Right lobe of liver (tissue), 6 donors: ENCODE measurements at regions not wholly inside any gene's neighbourhood (a gene's known extent, or its start where the extent isn't known, plus 50 kb on each side); places are given as distances from the start of the nearest gene placed in this dataset.

Experiments
- ATAC-seq, 4 donors: fragments of 200-7000 bp; cut with Tn5 transposase; one replicate each; pipeline ENCODE4 v1.9.1; 2020; ENCODE audit warnings: mild to moderate bottlenecking in 4 of 4, moderate library complexity in 4 of 4
- DNase-seq, 3 donors: peaks; one replicate each; pipeline ENCODE4 v3.0.0-alpha.2; 2020
- H3K27ac ChIP-seq, 3 donors: fragments of 200-600 bp; one replicate each; pipeline ENCODE4 v1.8.0; 2022
- H3K27me3 ChIP-seq, 2 donors: fragments of 200-600 bp; one replicate each; pipeline ENCODE4 v1.8.0; 2022
- H3K36me3 ChIP-seq, 4 donors: fragments of 200-600 bp; sonication (generic) in 1 of 4; one replicate each; pipeline versions ENCODE4 v1.5.1 to v1.8.0; 2017 to 2022; ENCODE audit warnings: control low read depth in 1 of 4
- H3K4me1 ChIP-seq, 4 donors: fragments of 200-600 bp; sonication (generic) in 1 of 4; one replicate each; pipeline versions ENCODE4 v1.5.1 to v1.8.0; 2017 to 2022; ENCODE audit warnings: control low read depth in 1 of 4
- H3K4me3 ChIP-seq, 3 donors: fragments of 200-600 bp; one replicate each; pipeline ENCODE4 v1.8.0; 2022
- H3K9me3 ChIP-seq, 4 donors: fragments of 200-600 bp; sonication (generic) in 1 of 4; one replicate each; pipeline versions ENCODE4 v1.5.1 to v1.8.0; 2017 to 2022; ENCODE audit warnings: control low read depth in 1 of 4
- POLR2A ChIP-seq: fragments of 450-650 bp; IDR thresholded peaks from one replicate; pipeline ENCODE4 v1.6.1; 2017; ENCODE audit warnings: antibody characterized with exemption, mild to moderate bottlenecking
- WGBS: methylation state at CpG from one replicate; pipeline ENCODE4 v1.1.6; 2018; ENCODE audit warnings: low coverage, low lambda C conversion rate; ENCODE audit not compliant: insufficient coverage; ENCODE audit errors: missing lambda C conversion rate; 5-methylcytosine and 5-hydroxymethylcytosine counted together
- intact Hi-C, 2 donors: fragments of 100-400 bp; cut with DNase I; formaldehyde crosslinking; loops; one replicate each; pipeline versions ENCODE4 v1.11.2 to v1.14.1; 2022
- TF ChIP-seq, protein P1 (sequence below), 4 donors: fragments of 200-600 bp in 3 of 4; fragments of 450-650 bp in 1 of 4; IDR thresholded peaks; one replicate each; pipeline versions ENCODE4 v1.5.1 to v1.8.0; 2016 to 2022; ENCODE audit warnings: antibody characterized with exemption in 4 of 4, mild to moderate bottlenecking in 2 of 4
- donor health status: DM: no; HTN: yes; CAD: no.
- donor health status: DM: no; HTN: no; CAD: no.
- donor health status: DM: no; HTN: no; CAD: no.
- donor health status: DM: no; HTN: yes; CAD: no.
- donor health status: DM: no; HTN: yes; CAD: no.

DNA sequence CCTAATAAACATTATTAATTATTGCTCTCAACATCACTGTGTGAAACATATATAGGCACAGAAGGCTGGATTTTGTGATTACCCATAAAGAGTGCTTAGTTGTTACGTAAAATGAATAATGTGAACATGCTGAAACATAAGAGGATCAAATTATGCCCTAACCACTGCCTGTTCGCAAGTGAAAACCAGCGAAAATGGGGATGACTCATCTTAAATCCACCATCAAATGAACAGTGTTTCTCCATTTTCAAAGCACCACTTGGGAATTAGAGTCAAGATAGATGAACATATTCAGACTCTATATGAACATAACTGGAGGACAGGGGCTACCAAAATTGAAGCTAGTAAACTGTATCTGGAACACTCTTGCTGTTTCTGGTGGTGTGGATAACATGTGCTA lies 386.2 kb downstream of the HHIPL2 start:
- TF ChIP-seq, protein P1, sequence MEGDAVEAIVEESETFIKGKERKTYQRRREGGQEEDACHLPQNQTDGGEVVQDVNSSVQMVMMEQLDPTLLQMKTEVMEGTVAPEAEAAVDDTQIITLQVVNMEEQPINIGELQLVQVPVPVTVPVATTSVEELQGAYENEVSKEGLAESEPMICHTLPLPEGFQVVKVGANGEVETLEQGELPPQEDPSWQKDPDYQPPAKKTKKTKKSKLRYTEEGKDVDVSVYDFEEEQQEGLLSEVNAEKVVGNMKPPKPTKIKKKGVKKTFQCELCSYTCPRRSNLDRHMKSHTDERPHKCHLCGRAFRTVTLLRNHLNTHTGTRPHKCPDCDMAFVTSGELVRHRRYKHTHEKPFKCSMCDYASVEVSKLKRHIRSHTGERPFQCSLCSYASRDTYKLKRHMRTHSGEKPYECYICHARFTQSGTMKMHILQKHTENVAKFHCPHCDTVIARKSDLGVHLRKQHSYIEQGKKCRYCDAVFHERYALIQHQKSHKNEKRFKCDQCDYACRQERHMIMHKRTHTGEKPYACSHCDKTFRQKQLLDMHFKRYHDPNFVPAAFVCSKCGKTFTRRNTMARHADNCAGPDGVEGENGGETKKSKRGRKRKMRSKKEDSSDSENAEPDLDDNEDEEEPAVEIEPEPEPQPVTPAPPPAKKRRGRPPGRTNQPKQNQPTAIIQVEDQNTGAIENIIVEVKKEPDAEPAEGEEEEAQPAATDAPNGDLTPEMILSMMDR (IDR thresholded peaks at IDR 0.05) = no peak
- TF ChIP-seq POLR2A = no peak
- no peak for DNase-seq
- H3K9me3 ChIP-seq = no peaks in the 10 kb centered on the region
- H3K27ac ChIP-seq = no peak overlapping the region
- H3K4me3 ChIP-seq = no peak overlapping the region
- no peaks in the 10 kb centered on the region for H3K27me3 ChIP-seq
- 68% methylated on average over 3 of the region's 3 CpGs for WGBS
- no peaks in the 10 kb centered on the region for H3K4me1 ChIP-seq
- intact Hi-C loops = no loop called here
- no peak for ATAC-seq
- H3K36me3 ChIP-seq = no peaks in the 10 kb centered on the region

DNA sequence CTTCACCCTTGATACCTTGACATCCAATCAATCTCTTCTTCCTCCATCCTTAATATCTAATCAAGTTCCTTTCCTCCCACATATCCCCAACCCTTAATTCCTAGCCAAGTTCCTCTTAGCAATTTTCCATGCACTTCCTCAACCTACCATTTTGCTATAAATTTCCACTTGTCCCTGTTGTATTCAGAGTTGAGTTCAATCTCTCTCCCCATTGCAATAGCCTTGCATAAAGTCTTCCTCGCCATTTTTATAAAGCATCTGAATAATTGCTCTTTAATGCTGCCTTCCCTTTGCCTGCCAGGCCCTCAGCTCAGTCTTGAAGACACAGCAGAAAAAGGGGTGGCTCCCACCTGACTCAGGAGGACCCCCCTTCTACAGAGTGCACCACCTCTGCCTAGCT lies 390.3 kb downstream of the HHIPL2 start:
- 94% methylated on average over 1 of the region's 1 CpG for WGBS
- Histone ChIP-seq H3K27ac (no peak overlapping the region), H3K36me3 (no peaks in the 10 kb centered on the region), H3K4me3 (no peak overlapping the region), H3K4me1 (no peaks in the 10 kb centered on the region), H3K9me3 (no peaks in the 10 kb centered on the region), H3K27me3 (no peaks in the 10 kb centered on the region)
- ATAC-seq (no peak), DNase-seq (no peak)
- intact Hi-C loops = no loop called here
- no peak for TF ChIP-seq POLR2A
- TF ChIP-seq, protein P1 (IDR thresholded peaks at IDR 0.05) = no peak

- no peak for DNase-seq
- no peak for TF ChIP-seq POLR2A
- TF ChIP-seq, protein P1 (IDR thresholded peaks at IDR 0.05) = no peak
- H3K27ac ChIP-seq = no peak overlapping the region
- 33% methylated on average over 1 of the region's 1 CpG for WGBS
- ATAC-seq = no peak
- intact Hi-C loops = no loop called here
- H3K9me3 ChIP-seq = no peaks in the 10 kb centered on the region
- H3K4me3 ChIP-seq = no peak overlapping the region
- no peaks in the 10 kb centered on the region for H3K27me3 ChIP-seq
- H3K4me1 ChIP-seq = no peaks in the 10 kb centered on the region
- H3K36me3 ChIP-seq = no peaks in the 10 kb centered on the region
These were observed 398.3 kb upstream of the DUSP10 start for GRCh38 chr1:222140206-222140605.

DNA sequence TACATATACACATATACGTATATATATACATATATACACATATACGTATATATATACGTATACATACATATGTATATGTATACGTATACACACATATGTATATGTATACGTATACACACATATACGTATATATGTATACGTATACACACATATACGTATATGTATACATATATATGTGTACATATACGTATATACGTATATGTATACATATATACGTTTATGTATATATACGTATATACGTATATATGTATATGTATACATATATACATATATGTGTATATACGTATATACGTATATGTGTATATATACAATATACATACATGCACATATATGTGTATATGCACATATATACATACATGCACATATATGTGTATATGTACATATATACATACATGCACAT lies 396.2 kb upstream of the DUSP10 start:
- Histone ChIP-seq H3K27ac (no peak overlapping the region), H3K4me1 (no peaks in the 10 kb centered on the region), H3K36me3 (no peaks in the 10 kb centered on the region), H3K4me3 (no peak overlapping the region), H3K9me3 (no peaks in the 10 kb centered on the region), H3K27me3 (no peaks in the 10 kb centered on the region)
- intact Hi-C loops = no loop called here
- DNase-seq (no peak), ATAC-seq (no peak)
- 84% methylated on average over 15 of the region's 15 CpGs for WGBS
- TF ChIP-seq POLR2A = no peak
- TF ChIP-seq, protein P1 (IDR thresholded peaks at IDR 0.05) = no peak

DNA sequence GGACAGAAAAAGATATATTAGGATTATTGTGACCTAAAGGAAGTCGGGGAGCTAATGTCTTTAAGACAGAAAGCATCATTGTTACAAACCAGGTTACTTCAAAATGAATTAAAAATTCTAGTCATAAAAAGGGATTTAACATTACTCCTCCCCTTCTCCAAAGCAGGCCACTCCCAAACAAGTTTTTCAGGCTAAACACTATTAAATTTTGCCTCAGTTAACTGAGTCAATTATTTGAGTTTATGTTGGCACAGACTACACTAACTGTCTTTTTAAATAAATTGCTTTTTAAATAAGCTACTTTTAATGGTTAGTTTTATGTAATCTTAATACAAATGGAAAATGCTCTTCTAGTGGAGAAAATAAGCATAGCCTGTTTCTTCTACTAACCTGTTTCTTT lies 395.0 kb upstream of the DUSP10 start:
- Histone ChIP-seq H3K9me3 (no peaks in the 10 kb centered on the region), H3K4me1 (no peaks in the 10 kb centered on the region), H3K27me3 (no peaks in the 10 kb centered on the region), H3K36me3 (no peaks in the 10 kb centered on the region), H3K27ac (no peak overlapping the region), H3K4me3 (no peak overlapping the region)
- intact Hi-C loops = no loop called here
- TF ChIP-seq POLR2A = no peak
- TF ChIP-seq, protein P1 (IDR thresholded peaks at IDR 0.05) = no peak
- no peak for DNase-seq
- ATAC-seq = no peak
- 69% methylated on average over 1 of the region's 1 CpG for WGBS
